ENCODE measurements at regions not wholly inside any gene's neighbourhood (a gene's known extent, or its start where the extent isn't known, plus 50 kb on each side); places are given as distances from the start of the nearest gene placed in this dataset.

GRCh38 chr1:196105901-196106300 lies 502.3 kb downstream of the KCNT2 start:
- no peaks in the 10 kb centered on the region for H3K36me3 Mint-ChIP-seq (ENCODE audit: insufficient read depth, unreplicated experiment)
- no peaks in the 10 kb centered on the region for H3K27me3 Mint-ChIP-seq (ENCODE audit: insufficient read depth, unreplicated experiment)
- DNase-seq (ENCODE audit: unreplicated experiment): no peak
- H3K9me3 Mint-ChIP-seq (ENCODE audit: unreplicated experiment): peaks cover 28% of the 10 kb centered on the region
- POLR2A ChIA-PET: no interaction called here
- CTCF ChIA-PET: no interaction called here
- no TSS peak for BruUV-seq (replicated peaks)
- no peaks in the 10 kb centered on the region for H3K4me1 Mint-ChIP-seq (ENCODE audit: insufficient read depth, unreplicated experiment)
- no peak overlapping the region for H3K27ac Mint-ChIP-seq (ENCODE audit: low read depth, unreplicated experiment)
- H3K4me3 Mint-ChIP-seq (ENCODE audit: unreplicated experiment): no peak overlapping the region
- no peak for TF ChIP-seq CTCF (IDR thresholded peaks at IDR 0.05; ENCODE audit: unreplicated experiment)
- intact Hi-C loops (cut with micrococcal nuclease): no loop called here

DNA sequence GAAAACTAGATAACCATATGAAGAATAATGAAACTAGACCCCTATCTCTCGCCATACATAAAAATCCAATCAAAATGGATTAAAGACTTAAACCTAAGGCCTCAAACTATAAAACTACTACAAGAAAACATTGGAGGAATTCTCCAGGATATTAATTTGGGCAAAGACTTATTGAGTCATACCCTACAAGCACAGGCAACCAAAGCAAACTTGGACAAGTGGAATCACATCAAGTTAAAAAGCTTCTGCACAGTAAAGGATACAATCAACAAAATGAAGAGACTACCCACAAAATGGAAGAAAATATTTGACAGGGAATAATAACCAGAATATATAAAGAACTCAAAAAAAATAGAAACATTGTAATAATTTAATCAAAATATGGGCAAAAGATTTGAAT lies 505.4 kb downstream of the KCNT2 start:
- no peak for DNase-seq (ENCODE audit: unreplicated experiment)
- intact Hi-C loops (cut with micrococcal nuclease): loop anchor here (5.0 kb wide), 1 partner anchor 51 kb away; no protein-coding TSS in a partner anchor
- H3K4me3 Mint-ChIP-seq (ENCODE audit: unreplicated experiment): no peak overlapping the region
- H3K36me3 Mint-ChIP-seq (ENCODE audit: insufficient read depth, unreplicated experiment): no peaks in the 10 kb centered on the region
- CTCF ChIA-PET: no interaction called here
- BruUV-seq (replicated peaks): no TSS peak
- peaks cover 28% of the 10 kb centered on the region for H3K9me3 Mint-ChIP-seq (ENCODE audit: unreplicated experiment)
- H3K27me3 Mint-ChIP-seq (ENCODE audit: insufficient read depth, unreplicated experiment): no peaks in the 10 kb centered on the region
- no peak for TF ChIP-seq CTCF (IDR thresholded peaks at IDR 0.05; ENCODE audit: unreplicated experiment)
- H3K4me1 Mint-ChIP-seq (ENCODE audit: insufficient read depth, unreplicated experiment): no peaks in the 10 kb centered on the region
- POLR2A ChIA-PET: no interaction called here
- H3K27ac Mint-ChIP-seq (ENCODE audit: low read depth, unreplicated experiment): no peak overlapping the region

DNA sequence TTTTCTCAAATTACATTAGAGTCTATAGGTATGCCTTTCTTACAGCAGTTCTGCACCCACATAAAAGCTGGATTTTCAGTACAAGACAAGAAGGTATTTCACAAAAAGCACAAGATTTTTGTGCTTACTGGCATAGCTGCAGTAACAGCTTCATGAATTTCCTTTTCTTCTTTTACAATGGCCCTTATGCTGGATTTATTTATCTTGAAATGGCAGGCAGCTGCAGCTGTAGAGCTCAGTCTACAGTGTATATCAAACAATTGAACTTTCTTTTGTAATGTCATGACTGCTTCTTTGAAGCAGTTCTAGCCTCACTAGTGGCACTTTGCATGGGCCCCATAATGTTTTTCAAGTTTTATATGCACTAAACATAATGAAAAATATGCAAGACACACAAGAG lies 510.2 kb downstream of the KCNT2 start:
- BruUV-seq (replicated peaks): no TSS peak
- POLR2A ChIA-PET: no interaction called here
- Mint-ChIP-seq H3K9me3 (ENCODE audit: unreplicated experiment) (peaks cover 20% of the 10 kb centered on the region), H3K4me1 (ENCODE audit: insufficient read depth, unreplicated experiment) (peaks cover 10% of the 10 kb centered on the region), H3K36me3 (ENCODE audit: insufficient read depth, unreplicated experiment) (no peaks in the 10 kb centered on the region), H3K27me3 (ENCODE audit: insufficient read depth, unreplicated experiment) (no peaks in the 10 kb centered on the region), H3K4me3 (ENCODE audit: unreplicated experiment) (no peak overlapping the region), H3K27ac (ENCODE audit: low read depth, unreplicated experiment) (no peak overlapping the region)
- TF ChIP-seq CTCF (IDR thresholded peaks at IDR 0.05; ENCODE audit: unreplicated experiment): no peak
- CTCF ChIA-PET: interaction anchor here (0.6 to 1.6 kb wide), 4 partner anchors 9 to 158 kb away, joined by 3 to 4 read pairs (median 4); no protein-coding TSS in a partner anchor
- no peak for DNase-seq (ENCODE audit: unreplicated experiment)
- intact Hi-C loops (cut with micrococcal nuclease): no loop called here

DNA sequence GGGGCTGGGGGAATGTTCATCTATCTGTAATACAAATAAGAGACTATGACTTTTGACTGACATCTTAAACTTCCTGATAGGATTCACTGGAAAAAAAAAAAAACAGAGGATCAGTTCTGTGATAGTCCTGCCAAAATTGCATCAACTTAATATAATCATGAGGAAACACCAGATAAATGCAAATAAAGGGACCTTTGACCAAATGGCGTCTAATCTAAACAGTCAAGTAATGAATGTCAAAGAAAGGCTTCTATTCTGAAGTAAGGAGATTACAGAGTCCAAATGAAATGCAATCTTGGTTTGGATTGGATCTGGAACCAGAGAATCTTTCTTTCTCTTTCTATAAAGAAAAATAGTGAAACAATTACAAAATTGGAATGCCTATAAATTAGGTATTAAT lies 513.4 kb downstream of the KCNT2 start:
- Mint-ChIP-seq H3K27ac (ENCODE audit: low read depth, unreplicated experiment) (no peak overlapping the region), H3K9me3 (ENCODE audit: unreplicated experiment) (no peaks in the 10 kb centered on the region), H3K4me3 (ENCODE audit: unreplicated experiment) (no peak overlapping the region), H3K36me3 (ENCODE audit: insufficient read depth, unreplicated experiment) (no peaks in the 10 kb centered on the region), H3K27me3 (ENCODE audit: insufficient read depth, unreplicated experiment) (no peaks in the 10 kb centered on the region), H3K4me1 (ENCODE audit: insufficient read depth, unreplicated experiment) (peaks cover 10% of the 10 kb centered on the region)
- CTCF ChIA-PET: no interaction called here
- POLR2A ChIA-PET: no interaction called here
- no TSS peak for BruUV-seq (replicated peaks)
- intact Hi-C loops (cut with micrococcal nuclease): no loop called here
- TF ChIP-seq CTCF (IDR thresholded peaks at IDR 0.05; ENCODE audit: unreplicated experiment): no peak
- DNase-seq (ENCODE audit: unreplicated experiment): no peak
